Neural progenitor cell (in vitro differentiated cells): ENCODE measurements at regions not wholly inside any gene's neighbourhood (a gene's known extent, or its start where the extent isn't known, plus 50 kb on each side); places are given as distances from the start of the nearest gene placed in this dataset.

Experiments
- DNase-seq: peaks from one replicate; pipeline ENCODE4 v3.0.0-alpha.2; 2016; ENCODE audit warnings: low spot score
- H2AFZ ChIP-seq: fragments of 200-600 bp; sonication (generic); replicated peaks from 2 replicates; pipeline ENCODE4 v1.6.1; 2016; ENCODE audit warnings: antibody characterized with exemption
- H3F3A ChIP-seq: fragments of 200-600 bp; sonication (generic); 2 replicates; pipeline ENCODE4 v1.6.1; 2016; ENCODE audit warnings: antibody characterized with exemption, low read depth
- H3K27ac ChIP-seq: fragments of 200-600 bp; sonication (generic); 2 replicates; pipeline ENCODE4 v1.5.1; 2016; ENCODE audit warnings: mild to moderate bottlenecking
- H3K27me3 ChIP-seq: fragments of 200-600 bp; sonication (generic); 2 replicates; pipeline ENCODE4 v1.6.1; 2016; ENCODE audit warnings: mild to moderate bottlenecking, moderate library complexity
- H3K36me3 ChIP-seq: fragments of 200-600 bp; sonication (generic); 2 replicates; pipeline ENCODE4 v1.5.1; 2016
- H3K4me1 ChIP-seq: fragments of 200-600 bp; sonication (generic); 2 replicates; pipeline ENCODE4 v1.6.1; 2016; ENCODE audit warnings: mixed run types
- H3K4me2 ChIP-seq: fragments of 200-600 bp; sonication (generic); 2 replicates; pipeline ENCODE4 v1.6.1; 2016
- H3K4me3 ChIP-seq: fragments of 200-600 bp; sonication (generic); 2 replicates; pipeline ENCODE4 v1.5.1; 2016
- H3K79me2 ChIP-seq: fragments of 200-600 bp; sonication (generic); 2 replicates; pipeline ENCODE4 v1.6.1; 2016; ENCODE audit warnings: low read depth
- H3K9ac ChIP-seq: fragments of 200-600 bp; sonication (generic); 2 replicates; pipeline ENCODE4 v1.6.1; 2016
- H3K9me3 ChIP-seq: fragments of 200-600 bp; sonication (generic); 2 replicates; pipeline ENCODE4 v1.5.1; 2016; ENCODE audit warnings: low read depth
- H4K20me1 ChIP-seq: fragments of 200-600 bp; sonication (generic); 2 replicates; pipeline ENCODE4 v1.6.1; 2016; ENCODE audit warnings: low read depth
- H3K27ac Mint-ChIP-seq: 3 replicates; pipeline ENCODE4 v1.8.0; 2021; ENCODE audit warnings: mixed read lengths
- H3K27me3 Mint-ChIP-seq: 2 replicates; pipeline ENCODE4 v1.8.0; 2022; ENCODE audit warnings: low read depth, mild to moderate bottlenecking, inconsistent platforms, moderate library complexity, mixed read lengths; ENCODE audit not compliant: insufficient read depth
- H3K36me3 Mint-ChIP-seq: 3 replicates; pipeline ENCODE4 v1.8.0; 2021; ENCODE audit warnings: mixed read lengths
- H3K4me1 Mint-ChIP-seq: 3 replicates; pipeline ENCODE4 v1.8.0; 2021; ENCODE audit warnings: mixed read lengths
- H3K4me3 Mint-ChIP-seq: 3 replicates; pipeline ENCODE4 v1.8.0; 2021; ENCODE audit warnings: mild to moderate bottlenecking, moderate library complexity, mixed read lengths
- H3K9me3 Mint-ChIP-seq: 3 replicates; pipeline ENCODE4 v1.8.0; 2020; ENCODE audit warnings: mixed read lengths
- EZH2 ChIP-seq: fragments of 200-600 bp; sonication (generic); IDR thresholded peaks from 2 replicates; pipeline ENCODE4 v1.6.1; 2017; ENCODE audit warnings: antibody characterized with exemption, mild to moderate bottlenecking, moderate library complexity
- EZH2phosphoT487 ChIP-seq: fragments of 200-600 bp; sonication (generic); IDR thresholded peaks from 2 replicates; pipeline ENCODE4 v1.6.1; 2017; ENCODE audit warnings: antibody characterized with exemption
- TF ChIP-seq, protein P1 (sequence below): fragments of 200-600 bp; sonication (generic); IDR thresholded peaks from 2 replicates; pipeline ENCODE4 v1.5.1; 2017; ENCODE audit warnings: antibody characterized with exemption, mild to moderate bottlenecking

DNA sequence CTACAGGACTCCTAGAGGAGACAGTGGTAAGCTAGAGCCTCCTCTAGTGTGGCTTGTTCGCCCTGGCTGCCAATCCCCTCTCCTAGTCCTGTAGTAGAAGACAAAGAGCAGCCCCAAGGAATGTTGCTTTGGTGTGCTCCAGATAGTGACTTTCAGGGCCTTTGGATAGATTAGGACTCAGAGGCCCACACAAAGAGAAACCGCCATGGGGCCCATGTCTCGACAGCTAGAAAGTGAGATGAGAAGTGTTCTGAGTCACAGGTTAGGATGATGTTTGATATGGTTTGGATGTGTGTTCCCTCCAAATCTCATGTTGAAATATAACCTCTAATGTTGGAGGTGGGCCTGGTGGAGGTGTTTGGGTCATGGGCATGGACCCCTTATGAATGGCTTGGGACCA lies 51.8 kb upstream of the JDP2 start:
- Histone ChIP-seq H3K4me1 (peaks cover 20% of the 10 kb centered on the region), H3K27ac (no peak overlapping the region), H3K27me3 (no peaks in the 10 kb centered on the region), H4K20me1 (no peaks in the 10 kb centered on the region), H3K9me3 (no peaks in the 10 kb centered on the region), H3K4me2 (no peak overlapping the region), H3F3A (no peaks in the 10 kb centered on the region), H3K9ac (no peak overlapping the region), H2AFZ (no peak overlapping the region), H3K4me3 (no peak overlapping the region), H3K79me2 (no peaks in the 10 kb centered on the region), H3K36me3 (no peaks in the 10 kb centered on the region)
- H3K36me3 Mint-ChIP-seq: no peaks in the 10 kb centered on the region
- no peak overlapping the region for H3K4me3 Mint-ChIP-seq
- H3K27me3 Mint-ChIP-seq: no peaks in the 10 kb centered on the region
- DNase-seq: no peak
- TF ChIP-seq EZH2phosphoT487 (no peak), EZH2 (no peak)
- TF ChIP-seq, protein P1, sequence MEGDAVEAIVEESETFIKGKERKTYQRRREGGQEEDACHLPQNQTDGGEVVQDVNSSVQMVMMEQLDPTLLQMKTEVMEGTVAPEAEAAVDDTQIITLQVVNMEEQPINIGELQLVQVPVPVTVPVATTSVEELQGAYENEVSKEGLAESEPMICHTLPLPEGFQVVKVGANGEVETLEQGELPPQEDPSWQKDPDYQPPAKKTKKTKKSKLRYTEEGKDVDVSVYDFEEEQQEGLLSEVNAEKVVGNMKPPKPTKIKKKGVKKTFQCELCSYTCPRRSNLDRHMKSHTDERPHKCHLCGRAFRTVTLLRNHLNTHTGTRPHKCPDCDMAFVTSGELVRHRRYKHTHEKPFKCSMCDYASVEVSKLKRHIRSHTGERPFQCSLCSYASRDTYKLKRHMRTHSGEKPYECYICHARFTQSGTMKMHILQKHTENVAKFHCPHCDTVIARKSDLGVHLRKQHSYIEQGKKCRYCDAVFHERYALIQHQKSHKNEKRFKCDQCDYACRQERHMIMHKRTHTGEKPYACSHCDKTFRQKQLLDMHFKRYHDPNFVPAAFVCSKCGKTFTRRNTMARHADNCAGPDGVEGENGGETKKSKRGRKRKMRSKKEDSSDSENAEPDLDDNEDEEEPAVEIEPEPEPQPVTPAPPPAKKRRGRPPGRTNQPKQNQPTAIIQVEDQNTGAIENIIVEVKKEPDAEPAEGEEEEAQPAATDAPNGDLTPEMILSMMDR: no peak
- no peaks in the 10 kb centered on the region for H3K9me3 Mint-ChIP-seq
- peaks cover 15% of the 10 kb centered on the region for H3K4me1 Mint-ChIP-seq
- H3K27ac Mint-ChIP-seq: no peak overlapping the region
